HepG2 (cell line): ENCODE measurements at regions not wholly inside any gene's neighbourhood (a gene's known extent, or its start where the extent isn't known, plus 50 kb on each side); places are given as distances from the start of the nearest gene placed in this dataset.

Experiments used
- ADNP ChIP-seq: sonication (generic); formaldehyde crosslinking; IDR thresholded peaks from 2 replicates; pipeline ENCODE4 v1.4.0; 2020; ENCODE audit warnings: missing genetic modification reagents
- CTCF ChIP-seq: sonication (generic); formaldehyde crosslinking; IDR thresholded peaks from 2 replicates; pipeline ENCODE4 v1.5.0; 2020; ENCODE audit warnings: mild to moderate bottlenecking, missing genetic modification reagents, moderate library complexity
- FOXP4 ChIP-seq: sonication (generic); formaldehyde crosslinking; IDR thresholded peaks from 2 replicates; pipeline ENCODE4 v1.4.0; 2020; ENCODE audit warnings: missing genetic modification reagents
- HDAC2 ChIP-seq: sonication (generic); formaldehyde crosslinking; IDR thresholded peaks from 2 replicates; pipeline ENCODE4 v1.4.0; 2020; ENCODE audit warnings: missing genetic modification reagents
- NFRKB ChIP-seq: fragments of 450-650 bp; IDR thresholded peaks from 2 replicates; pipeline ENCODE4 v1.6.1; 2017
- PBX3 ChIP-seq: sonication (generic); formaldehyde crosslinking; IDR thresholded peaks from 2 replicates; pipeline ENCODE4 v1.8.1; 2023; ENCODE audit warnings: missing genetic modification reagents, inconsistent platforms, borderline replicate concordance
- RAD21 ChIP-seq: fragments of 450-650 bp; formaldehyde crosslinking; IDR thresholded peaks from 2 replicates; pipeline ENCODE4 v1.5.0; 2020; ENCODE audit warnings: mild to moderate bottlenecking
- SUZ12 ChIP-seq: fragments of 150-350 bp; IDR thresholded peaks from 2 replicates; pipeline ENCODE4 v1.6.1; 2014; ENCODE audit warnings: low read depth, low read length
- TCF7L2 ChIP-seq: IDR thresholded peaks from 2 replicates; pipeline ENCODE4 v1.6.1; 2011; ENCODE audit warnings: mild to moderate bottlenecking, low read depth, low read length, moderate library complexity
- ZBTB21 ChIP-seq: sonication (generic); formaldehyde crosslinking; IDR thresholded peaks from 2 replicates; pipeline ENCODE4 v1.4.0; 2020; ENCODE audit warnings: missing genetic modification reagents
- ZNF121 ChIP-seq: sonication (generic); formaldehyde crosslinking; IDR thresholded peaks from 2 replicates; pipeline ENCODE4 v1.5.0; 2020; ENCODE audit warnings: mild to moderate bottlenecking, missing genetic modification reagents
- ZNF589 ChIP-seq: sonication (generic); formaldehyde crosslinking; conservative IDR thresholded peaks from 2 replicates; pipeline ENCODE4 v1.8.0; 2022; ENCODE audit warnings: mild to moderate bottlenecking, moderate library complexity, missing genetic modification reagents
- ZNF687 ChIP-seq: sonication (generic); formaldehyde crosslinking; IDR thresholded peaks from 2 replicates; pipeline ENCODE4 v1.5.1; 2020; ENCODE audit warnings: mild to moderate bottlenecking, missing genetic modification reagents, moderate library complexity

GRCh38 chr3:132772252-132772651 is 50.0 kb upstream of the NPHP3 start:
- TF ChIP-seq NFRKB (no peak), PBX3 (CRISPR knock-in tag) (no peak), CTCF (no peak), ZBTB21 (CRISPR knock-in tag) (no peak), ZNF589 (CRISPR knock-in tag) (no peak), FOXP4 (CRISPR knock-in tag) (no peak), HDAC2 (CRISPR knock-in tag) (no peak), ZNF121 (CRISPR knock-in tag) (no peak), RAD21 (CRISPR knock-in tag) (no peak), ZNF687 (CRISPR knock-in tag) (no peak), ADNP (CRISPR knock-in tag) (no peak), TCF7L2 (no peak), SUZ12 (no peak)
